Left ventricle myocardium inferior (tissue), 1 donor: ENCODE measurements at regions not wholly inside any gene's neighbourhood (a gene's known extent, or its start where the extent isn't known, plus 50 kb on each side); places are given as distances from the start of the nearest gene placed in this dataset.
A peak's percentile ranks its signal among the peaks of the same experiment; 100 is the strongest.

Experiments
- DNase-seq: peaks from one replicate; pipeline ENCODE4 v3.0.0-alpha.2; 2020
- H3K27ac ChIP-seq: fragments of 200-600 bp; replicated peaks from 2 replicates; pipeline ENCODE4 v1.8.0; 2021
- H3K27me3 ChIP-seq: fragments of 200-600 bp; 2 replicates; pipeline ENCODE4 v1.8.0; 2021; ENCODE audit warnings: low read depth
- H3K36me3 ChIP-seq: fragments of 200-600 bp; 2 replicates; pipeline ENCODE4 v1.8.0; 2021
- H3K4me1 ChIP-seq: fragments of 200-600 bp; 2 replicates; pipeline ENCODE4 v1.8.0; 2021
- H3K4me3 ChIP-seq: fragments of 200-600 bp; 2 replicates; pipeline ENCODE4 v1.8.0; 2021; ENCODE audit warnings: mild to moderate bottlenecking, moderate library complexity
- H3K9me3 ChIP-seq: fragments of 200-600 bp; replicated peaks from 2 replicates; pipeline ENCODE4 v1.8.0; 2021
- intact Hi-C: fragments of 100-400 bp; cut with micrococcal nuclease; formaldehyde crosslinking; loops from one replicate; pipeline ENCODE4 v1.11.0; 2022
- TF ChIP-seq, protein P1 (sequence below): fragments of 200-600 bp; IDR thresholded peaks from 2 replicates; pipeline ENCODE4 v1.8.0; 2021; ENCODE audit warnings: antibody characterized with exemption, mild to moderate bottlenecking, borderline replicate concordance
- donor health status: DM: no; HTN: yes; CAD: no; lungs with severe emphysema.

GRCh38 chr5:40453689-40454088 lies 226.0 kb upstream of the PTGER4 start:
- no peaks in the 10 kb centered on the region for H3K27me3 ChIP-seq
- no peaks in the 10 kb centered on the region for H3K4me1 ChIP-seq
- no peak for DNase-seq
- TF ChIP-seq, protein P1, sequence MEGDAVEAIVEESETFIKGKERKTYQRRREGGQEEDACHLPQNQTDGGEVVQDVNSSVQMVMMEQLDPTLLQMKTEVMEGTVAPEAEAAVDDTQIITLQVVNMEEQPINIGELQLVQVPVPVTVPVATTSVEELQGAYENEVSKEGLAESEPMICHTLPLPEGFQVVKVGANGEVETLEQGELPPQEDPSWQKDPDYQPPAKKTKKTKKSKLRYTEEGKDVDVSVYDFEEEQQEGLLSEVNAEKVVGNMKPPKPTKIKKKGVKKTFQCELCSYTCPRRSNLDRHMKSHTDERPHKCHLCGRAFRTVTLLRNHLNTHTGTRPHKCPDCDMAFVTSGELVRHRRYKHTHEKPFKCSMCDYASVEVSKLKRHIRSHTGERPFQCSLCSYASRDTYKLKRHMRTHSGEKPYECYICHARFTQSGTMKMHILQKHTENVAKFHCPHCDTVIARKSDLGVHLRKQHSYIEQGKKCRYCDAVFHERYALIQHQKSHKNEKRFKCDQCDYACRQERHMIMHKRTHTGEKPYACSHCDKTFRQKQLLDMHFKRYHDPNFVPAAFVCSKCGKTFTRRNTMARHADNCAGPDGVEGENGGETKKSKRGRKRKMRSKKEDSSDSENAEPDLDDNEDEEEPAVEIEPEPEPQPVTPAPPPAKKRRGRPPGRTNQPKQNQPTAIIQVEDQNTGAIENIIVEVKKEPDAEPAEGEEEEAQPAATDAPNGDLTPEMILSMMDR, result no peak
- no peak overlapping the region for H3K27ac ChIP-seq
- H3K4me3 ChIP-seq, result no peak overlapping the region
- intact Hi-C loops, result no loop called here
- H3K36me3 ChIP-seq, result no peaks in the 10 kb centered on the region
- peaks cover 56% of the 10 kb centered on the region for H3K9me3 ChIP-seq

DNA sequence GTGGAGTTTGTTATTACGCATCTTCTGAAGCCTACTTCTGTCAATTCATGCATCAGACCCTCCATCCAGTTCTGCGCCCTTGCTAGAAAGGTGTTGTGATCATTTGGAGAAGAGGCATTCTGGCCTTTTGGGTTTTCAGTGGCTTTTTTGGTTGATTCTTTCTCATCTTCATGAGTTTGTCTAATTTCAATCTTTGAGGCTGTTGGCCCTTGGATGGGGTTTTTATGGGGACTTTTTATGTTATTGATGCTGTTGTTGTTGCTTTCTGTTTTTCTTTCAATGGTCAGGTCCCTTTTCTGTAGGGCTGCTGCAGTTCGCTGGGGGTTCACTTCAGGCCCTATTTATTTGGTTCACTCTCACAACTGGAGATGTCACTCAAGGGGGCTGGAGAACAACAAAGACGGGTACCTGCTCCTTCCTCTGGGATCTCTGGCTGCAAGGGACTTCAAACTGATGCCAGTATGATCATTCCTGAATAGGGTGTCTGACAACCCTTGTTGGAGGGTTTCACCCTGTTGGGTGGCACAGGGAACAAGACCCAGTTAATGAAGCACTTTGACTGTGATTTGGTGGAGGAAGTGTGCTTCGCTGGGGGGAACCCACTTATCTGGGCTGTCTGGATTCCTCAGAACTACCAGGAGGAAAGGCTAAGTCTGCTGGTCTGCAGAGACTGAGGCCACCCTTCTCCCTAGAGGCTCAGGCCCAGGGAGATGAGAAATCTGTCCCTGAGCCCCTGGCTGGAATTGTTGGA lies 226.7 kb upstream of the PTGER4 start:
- no peaks in the 10 kb centered on the region for H3K27me3 ChIP-seq

GRCh38 chr5:40447438-40447837 lies 232.3 kb upstream of the PTGER4 start:
- H3K27ac ChIP-seq, result no peak overlapping the region
- no peaks in the 10 kb centered on the region for H3K4me1 ChIP-seq
- no peak for DNase-seq
- no peak overlapping the region for H3K4me3 ChIP-seq
- no peaks in the 10 kb centered on the region for H3K27me3 ChIP-seq
- H3K9me3 ChIP-seq, result peaks cover 70% of the 10 kb centered on the region
- H3K36me3 ChIP-seq, result no peaks in the 10 kb centered on the region
- intact Hi-C loops, result no loop called here
- TF ChIP-seq, protein P1, result no peak

More for the DNA sequence above, 226.7 kb upstream of the PTGER4 start:
- Histone ChIP-seq H3K4me1 (no peaks in the 10 kb centered on the region), H3K9me3 (peaks cover 56% of the 10 kb centered on the region), H3K27ac (no peak overlapping the region), H3K4me3 (no peak overlapping the region), H3K36me3 (no peaks in the 10 kb centered on the region)
- intact Hi-C loops, result no loop called here
- TF ChIP-seq, protein P1, result no peak
- DNase-seq, result no peak

DNA sequence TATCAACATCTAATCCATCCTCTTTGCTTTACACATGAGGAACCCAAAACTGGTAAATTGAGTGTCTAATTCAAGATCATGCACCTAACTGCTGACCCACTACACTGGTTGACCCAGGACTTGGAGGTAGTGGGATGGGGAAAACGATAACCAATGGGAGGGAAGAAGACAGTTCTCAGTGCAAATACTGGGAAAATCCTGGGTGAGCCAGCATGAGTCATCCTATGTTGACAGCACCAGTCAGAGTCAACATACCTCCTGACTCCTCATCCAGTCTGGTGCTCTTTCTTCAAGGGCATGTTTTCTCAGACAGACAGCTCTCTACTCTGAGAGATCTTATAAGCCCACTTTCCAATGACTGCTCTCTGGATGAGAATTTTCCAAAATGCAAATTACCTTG lies 232.8 kb upstream of the PTGER4 start:
- peaks cover 65% of the 10 kb centered on the region for H3K9me3 ChIP-seq
- no peaks in the 10 kb centered on the region for H3K4me1 ChIP-seq
- no peak overlapping the region for H3K4me3 ChIP-seq
- no peak overlapping the region for H3K27ac ChIP-seq
- no peak for DNase-seq
- TF ChIP-seq, protein P1, result no peak
- no peaks in the 10 kb centered on the region for H3K27me3 ChIP-seq
- intact Hi-C loops, result no loop called here
- H3K36me3 ChIP-seq, result no peaks in the 10 kb centered on the region

- TF ChIP-seq, protein P1, result no peak
- no peaks in the 10 kb centered on the region for H3K36me3 ChIP-seq
- intact Hi-C loops, result no loop called here
These were observed 237.4 kb upstream of the PTGER4 start for GRCh38 chr5:40442346-40442745.

More at GRCh38 chr5:40442346-40442745, 237.4 kb upstream of the PTGER4 start:
- Histone ChIP-seq H3K9me3 (peaks cover 19% of the 10 kb centered on the region), H3K27ac (peak overlapping the region; percentile 22), H3K4me1 (no peaks in the 10 kb centered on the region), H3K27me3 (no peaks in the 10 kb centered on the region), H3K4me3 (no peak overlapping the region)
- DNase-seq, result no peak
